B cell (primary cell): ENCODE measurements at regions not wholly inside any gene's neighbourhood (a gene's known extent, or its start where the extent isn't known, plus 50 kb on each side); places are given as distances from the start of the nearest gene placed in this dataset.

Experiments
- ATAC-seq: fragments of 200-7000 bp; cut with Tn5 transposase; one replicate; pipeline ENCODE4 v1.10.0; 2021; ENCODE audit warnings: low read depth, mild to moderate bottlenecking, moderate number of reproducible peaks, moderate library complexity
- CTCF ChIA-PET: fragments of 350-600 bp; sonication (Branson Sonifier 250); formaldehyde crosslinking; loops from one replicate; lab custom pipeline; 2021; ENCODE audit warnings: antibody characterized with exemption, inconsistent platforms; lab: Charles Lee
- POLR2A ChIA-PET: fragments of 350-600 bp; sonication (Branson Sonifier 250); formaldehyde crosslinking; loops from one replicate; lab custom pipeline; 2021; ENCODE audit warnings: antibody characterized with exemption; lab: Charles Lee
- DNase-seq: peaks from one replicate; pipeline ENCODE4 v3.0.0; 2013
- H2AFZ ChIP-seq: 2 replicates; pipeline ENCODE4 v1.6.1; 2012; ENCODE audit warnings: mild to moderate bottlenecking, low read depth, low read length; ENCODE audit not compliant: insufficient read depth, poor library complexity, severe bottlenecking
- H3K27ac ChIP-seq, 2 donors: 1 replicate in 1 of 2; 2 replicates in 1 of 2; pipeline ENCODE4 v1.5.1; 2012 to 2013; ENCODE audit warnings: low read length in 2 of 2, mild to moderate bottlenecking in 2 of 2, moderate library complexity in 1 of 2
- H3K27me3 ChIP-seq, 4 experiments: fragments of 200-600 bp in 1 of 4; sonication (generic) in 1 of 4; replicated peaks in 1 of 4; 1 replicate in 2 of 4; 2 replicates in 2 of 4; pipeline versions ENCODE4 v1.6.1 to v1.7.0; 2013 to 2016; ENCODE audit warnings: low read length in 3 of 4, mild to moderate bottlenecking in 2 of 4, mixed read lengths in 1 of 4, moderate library complexity in 1 of 4; ENCODE audit not compliant: insufficient read depth in 4 of 4, control insufficient read depth in 3 of 4; ENCODE audit errors: control extremely low read depth in 1 of 4
- H3K36me3 ChIP-seq, 2 experiments: replicated peaks in 1 of 2; 1 replicate in 1 of 2; 2 replicates in 1 of 2; pipeline versions ENCODE4 v1.6.1 to v1.7.1; 2013; ENCODE audit warnings: low read length in 1 of 2; ENCODE audit not compliant: insufficient read depth in 2 of 2, control insufficient read depth in 1 of 2; ENCODE audit errors: control extremely low read depth in 1 of 2, extremely low read depth in 1 of 2
- H3K4me1 ChIP-seq, 2 donors: fragments of 200-600 bp in 1 of 2; sonication (generic) in 1 of 2; 1 replicate in 1 of 2; 2 replicates in 1 of 2; pipeline versions ENCODE4 v1.5.1 to v1.6.1; 2013 to 2017; ENCODE audit warnings: low read length in 2 of 2; ENCODE audit not compliant: control insufficient read depth in 2 of 2, insufficient read depth in 2 of 2
- H3K4me2 ChIP-seq: replicated peaks from 2 replicates; pipeline ENCODE3; 2012; ENCODE audit warnings: mild to moderate bottlenecking, low read depth, low read length; ENCODE audit not compliant: poor library complexity, severe bottlenecking
- H3K4me3 ChIP-seq, 5 experiments: fragments of 200-600 bp in 1 of 5; sonication (generic) in 1 of 5; 1 replicate in 3 of 5; 2 replicates in 2 of 5; pipeline versions ENCODE4 v1.5.1 to v1.7.0; 2011 to 2016; ENCODE audit warnings: low read length in 4 of 5, mild to moderate bottlenecking in 4 of 5, low read depth in 2 of 5, control low read depth in 1 of 5, moderate library complexity in 1 of 5; ENCODE audit not compliant: insufficient read depth in 1 of 5; ENCODE audit errors: control extremely low read depth in 1 of 5, extremely low read depth in 1 of 5
- H3K79me2 ChIP-seq: fragments of 200-600 bp; sonication (generic); one replicate; pipeline ENCODE4 v1.6.0; 2016; ENCODE audit warnings: low read length; ENCODE audit not compliant: control insufficient read depth, insufficient read depth
- H3K9ac ChIP-seq: fragments of 200-600 bp; sonication (generic); 2 replicates; pipeline ENCODE4 v1.6.1; 2017; ENCODE audit warnings: mild to moderate bottlenecking, low read length, moderate library complexity
- H3K9me3 ChIP-seq, 3 donors: one replicate each; pipeline versions ENCODE4 v1.6.1 to v1.7.1; 2013; ENCODE audit warnings: low read length in 2 of 3; ENCODE audit not compliant: control insufficient read depth in 2 of 3, insufficient read depth in 1 of 3; ENCODE audit errors: control extremely low read depth in 1 of 3
- H4K20me1 ChIP-seq: 2 replicates; pipeline ENCODE4 v1.6.0; 2012; ENCODE audit warnings: mild to moderate bottlenecking, low read length; ENCODE audit not compliant: insufficient read depth, control insufficient read depth, poor library complexity, severe bottlenecking
- H3K27ac Mint-ChIP-seq: one replicate; pipeline ENCODE4 v1.8.0; 2021; ENCODE audit warnings: mixed read lengths
- H3K27me3 Mint-ChIP-seq: one replicate; pipeline ENCODE4 v1.8.0; 2021; ENCODE audit warnings: mixed read lengths
- H3K4me1 Mint-ChIP-seq: one replicate; pipeline ENCODE4 v1.8.0; 2021; ENCODE audit warnings: mixed read lengths
- H3K4me3 Mint-ChIP-seq: one replicate; pipeline ENCODE4 v1.8.0; 2021; ENCODE audit warnings: mixed read lengths
- H3K9me3 Mint-ChIP-seq: one replicate; pipeline ENCODE4 v1.8.0; 2022; ENCODE audit warnings: mixed read lengths; ENCODE audit not compliant: insufficient read depth
- EZH2 ChIP-seq: IDR thresholded peaks from 2 replicates; pipeline ENCODE4 v1.6.1; 2012; ENCODE audit warnings: borderline replicate concordance, low read depth, mild to moderate bottlenecking, moderate library complexity, low read length; ENCODE audit not compliant: insufficient read depth, poor library complexity, severe bottlenecking
- WGBS: methylation state at CpG from one replicate; pipeline ENCODE4 v1.1.5; 2013; ENCODE audit warnings: missing lambda C conversion rate; ENCODE audit not compliant: insufficient coverage; 5-methylcytosine and 5-hydroxymethylcytosine counted together
- intact Hi-C: fragments of 100-400 bp; cut with micrococcal nuclease; formaldehyde crosslinking; loops from one replicate; pipeline ENCODE4 v1.10.0; 2022
- TF ChIP-seq, protein P1 (sequence below): fragments of 200-600 bp; IDR thresholded peaks from one replicate; pipeline ENCODE4 v1.8.0; 2022; ENCODE audit warnings: antibody characterized with exemption, mild to moderate bottlenecking

DNA sequence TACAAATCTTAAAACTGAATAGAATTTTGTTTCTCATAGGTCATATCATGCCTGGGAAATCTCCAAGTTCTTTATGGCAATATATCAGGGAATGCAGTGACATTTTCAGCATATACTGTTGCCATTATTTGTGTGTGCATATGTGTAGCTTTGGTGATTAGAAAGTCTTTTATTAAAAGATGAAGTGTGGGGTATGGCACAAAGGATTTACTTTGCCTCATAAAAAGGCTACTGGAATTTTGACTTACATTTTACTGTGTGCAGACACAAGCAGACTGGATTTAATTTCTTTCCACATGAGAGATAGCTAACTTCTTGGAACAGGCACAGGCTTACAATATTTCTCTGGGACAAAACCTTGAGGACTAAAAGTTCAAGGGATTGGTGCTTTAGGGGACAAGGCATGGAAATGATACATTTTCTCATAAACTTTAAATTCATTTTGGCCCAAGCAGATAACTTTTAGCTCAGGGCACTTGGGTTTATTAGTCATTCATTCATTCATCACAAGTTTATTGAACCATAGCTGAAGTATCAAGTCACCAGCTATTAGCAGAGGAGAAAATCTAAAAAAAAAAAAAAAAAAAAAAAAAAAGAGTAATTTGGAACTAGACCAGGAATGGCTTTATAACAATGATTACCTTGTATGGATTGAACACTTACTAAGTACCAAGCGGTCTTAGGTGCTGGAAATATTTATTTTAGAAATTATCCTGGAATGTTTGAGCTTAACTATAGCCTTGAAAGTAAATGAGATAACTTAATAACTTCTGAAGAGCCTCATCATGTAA, 191.5 kb downstream of the SLIT2 start:
- H2AFZ ChIP-seq: no peak overlapping the region
- ChIA-PET CTCF (no interaction called here), POLR2A (interaction anchor here (0.5 kb wide), 1 partner anchor 12 kb away, joined by 3 read pairs; no protein-coding TSS in a partner anchor)
- H3K9me3 ChIP-seq: no peaks in the 10 kb centered on the region
- Mint-ChIP-seq H3K9me3 (no peaks in the 10 kb centered on the region), H3K4me3 (no peak overlapping the region), H3K4me1 (no peaks in the 10 kb centered on the region), H3K27me3 (peaks cover 4% of the 10 kb centered on the region), H3K27ac (no peak overlapping the region)
- no peaks in the 10 kb centered on the region for H3K27me3 ChIP-seq
- no peaks in the 10 kb centered on the region for H3K4me1 ChIP-seq
- H4K20me1 ChIP-seq: no peaks in the 10 kb centered on the region
- no peak for DNase-seq
- no CpG with 5 or more reads among the region's 1 CpG for WGBS
- no peak overlapping the region for H3K4me2 ChIP-seq
- ATAC-seq: no peak
- intact Hi-C loops: no loop called here
- H3K4me3 ChIP-seq: no peak overlapping the region
- no peaks in the 10 kb centered on the region for H3K79me2 ChIP-seq
- H3K9ac ChIP-seq: no peak overlapping the region
- TF ChIP-seq, protein P1, sequence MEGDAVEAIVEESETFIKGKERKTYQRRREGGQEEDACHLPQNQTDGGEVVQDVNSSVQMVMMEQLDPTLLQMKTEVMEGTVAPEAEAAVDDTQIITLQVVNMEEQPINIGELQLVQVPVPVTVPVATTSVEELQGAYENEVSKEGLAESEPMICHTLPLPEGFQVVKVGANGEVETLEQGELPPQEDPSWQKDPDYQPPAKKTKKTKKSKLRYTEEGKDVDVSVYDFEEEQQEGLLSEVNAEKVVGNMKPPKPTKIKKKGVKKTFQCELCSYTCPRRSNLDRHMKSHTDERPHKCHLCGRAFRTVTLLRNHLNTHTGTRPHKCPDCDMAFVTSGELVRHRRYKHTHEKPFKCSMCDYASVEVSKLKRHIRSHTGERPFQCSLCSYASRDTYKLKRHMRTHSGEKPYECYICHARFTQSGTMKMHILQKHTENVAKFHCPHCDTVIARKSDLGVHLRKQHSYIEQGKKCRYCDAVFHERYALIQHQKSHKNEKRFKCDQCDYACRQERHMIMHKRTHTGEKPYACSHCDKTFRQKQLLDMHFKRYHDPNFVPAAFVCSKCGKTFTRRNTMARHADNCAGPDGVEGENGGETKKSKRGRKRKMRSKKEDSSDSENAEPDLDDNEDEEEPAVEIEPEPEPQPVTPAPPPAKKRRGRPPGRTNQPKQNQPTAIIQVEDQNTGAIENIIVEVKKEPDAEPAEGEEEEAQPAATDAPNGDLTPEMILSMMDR: no peak
- no peaks in the 10 kb centered on the region for H3K36me3 ChIP-seq
- no peak overlapping the region for H3K27ac ChIP-seq

DNA sequence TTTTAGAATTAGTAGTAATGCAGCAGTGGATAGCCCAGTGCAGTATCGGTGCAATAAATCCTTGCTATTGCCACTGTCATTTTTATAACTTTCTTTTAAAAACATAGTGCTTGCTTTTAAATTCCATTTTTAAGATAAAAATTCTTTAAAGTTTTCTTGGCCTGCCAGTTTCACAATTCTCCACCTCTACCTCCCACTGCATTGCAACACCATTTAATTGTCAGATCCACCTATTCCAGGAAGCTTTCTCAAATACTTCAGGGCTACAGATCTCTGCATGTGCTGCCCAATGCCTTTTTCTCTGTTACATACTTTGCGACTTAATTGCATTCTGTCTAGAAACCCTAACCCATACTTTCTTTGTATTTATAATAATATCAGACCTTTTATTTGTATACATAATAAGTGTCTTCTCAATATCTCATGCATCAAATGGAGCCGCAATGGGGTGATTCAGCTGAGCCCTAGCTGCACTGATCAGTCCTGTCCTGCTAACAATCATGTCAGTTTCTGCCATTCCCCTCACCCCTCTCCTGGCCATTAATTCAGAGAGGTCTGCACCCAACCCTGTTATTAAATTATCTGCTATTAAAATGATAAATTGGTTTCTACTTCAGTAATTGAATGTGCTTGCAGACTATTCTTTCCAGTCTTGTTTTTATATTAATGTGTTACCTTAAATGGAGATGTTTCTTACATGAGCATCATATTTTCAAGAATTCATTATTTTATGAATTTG, 193.1 kb downstream of the SLIT2 start:
- intact Hi-C loops: no loop called here
- H3K36me3 ChIP-seq: no peaks in the 10 kb centered on the region
- H3K27me3 ChIP-seq: no peaks in the 10 kb centered on the region
- no peaks in the 10 kb centered on the region for H3K9me3 ChIP-seq
- no peaks in the 10 kb centered on the region for H3K9me3 Mint-ChIP-seq
- POLR2A ChIA-PET: no interaction called here
- CTCF ChIA-PET: no interaction called here
- no CpG with 5 or more reads among the region's 3 CpGs for WGBS
- peaks cover 4% of the 10 kb centered on the region for H3K27me3 Mint-ChIP-seq
- H3K4me3 Mint-ChIP-seq: no peak overlapping the region
- ATAC-seq (no peak), DNase-seq (no peak)
- TF ChIP-seq, protein P1: no peak
- no peak for TF ChIP-seq EZH2
- no peaks in the 10 kb centered on the region for H4K20me1 ChIP-seq
- no peak overlapping the region for H3K4me3 ChIP-seq
- no peak overlapping the region for H3K27ac ChIP-seq
- no peak overlapping the region for H3K27ac Mint-ChIP-seq
- H2AFZ ChIP-seq: no peak overlapping the region
- H3K4me1 Mint-ChIP-seq: no peaks in the 10 kb centered on the region
- H3K4me1 ChIP-seq: no peaks in the 10 kb centered on the region
- H3K9ac ChIP-seq: no peak overlapping the region
- H3K4me2 ChIP-seq: no peak overlapping the region
- H3K79me2 ChIP-seq: no peaks in the 10 kb centered on the region
